BE2C (cell line): ENCODE measurements at regions not wholly inside any gene's neighbourhood (a gene's known extent, or its start where the extent isn't known, plus 50 kb on each side); places are given as distances from the start of the nearest gene placed in this dataset.

ENCODE experiments used
- DNase-seq: peaks from one replicate; pipeline ENCODE4 v3.0.0-alpha.2; 2020
- H3K27me3 ChIP-seq: fragments of 250-450 bp; sonication (Bioruptor Pico); 2 replicates; pipeline ENCODE4 v1.5.1; 2020; ENCODE audit warnings: mild to moderate bottlenecking
- H3K36me3 ChIP-seq: fragments of 250-450 bp; sonication (Bioruptor Pico); 2 replicates; pipeline ENCODE4 v1.5.1; 2020; ENCODE audit warnings: mild to moderate bottlenecking
- H3K4me1 ChIP-seq: fragments of 250-450 bp; sonication (Bioruptor Pico); 2 replicates; pipeline ENCODE4 v1.5.1; 2020
- H3K4me3 ChIP-seq: 2 replicates; pipeline ENCODE4 v1.5.1; 2011; ENCODE audit warnings: low read depth, low read length
- H3K9me3 ChIP-seq: fragments of 250-450 bp; sonication (Bioruptor Pico); 2 replicates; pipeline ENCODE4 v1.5.1; 2020
- CTCF ChIP-seq: IDR thresholded peaks from 2 replicates; pipeline ENCODE4 v1.5.1; 2012; ENCODE audit warnings: mild to moderate bottlenecking, low read depth, low read length

- Histone ChIP-seq H3K4me1 (no peaks in the 10 kb centered on the region), H3K27me3 (no peaks in the 10 kb centered on the region), H3K9me3 (no peaks in the 10 kb centered on the region), H3K4me3 (no peak overlapping the region), H3K36me3 (no peaks in the 10 kb centered on the region)
- TF ChIP-seq CTCF, result no peak
- DNase-seq, result no peak
Observed at GRCh38 chr4:58111818-58112217, 1001.6 kb upstream of the IGFBP7 start.

- Histone ChIP-seq H3K9me3 (no peaks in the 10 kb centered on the region), H3K27me3 (no peaks in the 10 kb centered on the region), H3K4me3 (no peak overlapping the region), H3K4me1 (no peaks in the 10 kb centered on the region), H3K36me3 (no peaks in the 10 kb centered on the region)
- DNase-seq, result no peak
- no peak for TF ChIP-seq CTCF
Observed at GRCh38 chr4:58093352-58093751, 983.2 kb upstream of the IGFBP7 start.

- TF ChIP-seq CTCF, result no peak
- no peaks in the 10 kb centered on the region for H3K36me3 ChIP-seq
- no peaks in the 10 kb centered on the region for H3K9me3 ChIP-seq
- no peak for DNase-seq
- no peaks in the 10 kb centered on the region for H3K4me1 ChIP-seq
- no peak overlapping the region for H3K4me3 ChIP-seq
- H3K27me3 ChIP-seq, result no peaks in the 10 kb centered on the region
Observed at GRCh38 chr4:58090539-58090938, 980.4 kb upstream of the IGFBP7 start.

- Histone ChIP-seq H3K27me3 (no peaks in the 10 kb centered on the region), H3K36me3 (no peaks in the 10 kb centered on the region), H3K4me3 (no peak overlapping the region), H3K4me1 (no peaks in the 10 kb centered on the region), H3K9me3 (no peaks in the 10 kb centered on the region)
- no peak for DNase-seq
- TF ChIP-seq CTCF, result no peak
Observed at GRCh38 chr4:58081356-58081755, 971.2 kb upstream of the IGFBP7 start.

- TF ChIP-seq CTCF, result no peak
- Histone ChIP-seq H3K36me3 (no peaks in the 10 kb centered on the region), H3K4me1 (no peaks in the 10 kb centered on the region), H3K4me3 (no peak overlapping the region), H3K27me3 (no peaks in the 10 kb centered on the region), H3K9me3 (peaks cover 6% of the 10 kb centered on the region)
- no peak for DNase-seq
Observed at GRCh38 chr4:58075724-58076123, 965.5 kb upstream of the IGFBP7 start.

GRCh38 chr4:58074382-58074781 lies 964.2 kb upstream of the IGFBP7 start:
- Histone ChIP-seq H3K36me3 (no peaks in the 10 kb centered on the region), H3K9me3 (peaks cover 6% of the 10 kb centered on the region), H3K27me3 (no peaks in the 10 kb centered on the region), H3K4me1 (no peaks in the 10 kb centered on the region), H3K4me3 (no peak overlapping the region)
- TF ChIP-seq CTCF, result no peak
- no peak for DNase-seq
